Hindlimb muscle (tissue), 1 donor: ENCODE measurements at regions not wholly inside any gene's neighbourhood (a gene's known extent, or its start where the extent isn't known, plus 50 kb on each side); places are given as distances from the start of the nearest gene placed in this dataset.
"Not testable (repeated sequence)": the region's sequence is repeated elsewhere in the genome, so short reads cannot be mapped to it uniquely, and the experiment has no call there.

Experiments used
- DNase-seq: peaks from one replicate; pipeline ENCODE4 v3.0.0-alpha.2; 2013

DNA sequence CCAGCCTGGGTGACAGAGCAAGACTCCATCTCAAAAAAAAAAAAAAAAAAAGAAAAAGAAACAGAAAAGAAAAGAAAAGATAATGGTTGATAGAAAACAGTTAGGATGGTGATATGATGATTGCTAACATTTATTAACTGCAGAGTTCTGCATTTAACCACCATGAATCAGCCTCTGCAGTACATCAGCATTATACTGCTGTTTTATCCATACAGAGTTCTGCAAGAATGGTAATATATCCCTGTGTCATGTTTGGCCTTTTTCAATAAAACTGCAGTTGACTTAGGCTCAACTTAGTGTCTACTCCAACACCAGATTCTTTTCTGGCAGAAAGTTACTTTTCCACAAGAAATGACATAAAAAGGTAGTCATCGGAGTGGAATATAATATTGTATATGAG is 62.6 kb downstream of the DUSP6 start:
- DNase-seq = no peak

DNA sequence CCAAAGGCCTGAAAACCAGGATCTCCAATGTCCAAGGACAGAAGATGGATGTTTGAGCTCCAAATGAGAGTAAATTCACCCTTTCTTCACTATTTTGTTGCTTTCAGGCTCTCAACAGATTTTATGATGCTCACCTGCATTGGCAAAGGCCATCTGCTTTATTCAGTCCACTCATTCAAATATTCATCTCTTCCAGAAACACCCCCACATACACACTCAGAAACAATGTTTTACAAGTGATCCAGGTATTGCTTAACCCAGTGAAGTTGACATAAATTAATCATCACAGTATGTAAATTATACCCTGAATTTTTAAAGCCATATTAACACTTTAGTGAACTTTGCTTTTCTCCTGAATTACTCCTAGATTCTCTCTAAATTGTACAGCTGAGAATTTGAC is 63.3 kb downstream of the DUSP6 start:
- DNase-seq = no peak

DNA sequence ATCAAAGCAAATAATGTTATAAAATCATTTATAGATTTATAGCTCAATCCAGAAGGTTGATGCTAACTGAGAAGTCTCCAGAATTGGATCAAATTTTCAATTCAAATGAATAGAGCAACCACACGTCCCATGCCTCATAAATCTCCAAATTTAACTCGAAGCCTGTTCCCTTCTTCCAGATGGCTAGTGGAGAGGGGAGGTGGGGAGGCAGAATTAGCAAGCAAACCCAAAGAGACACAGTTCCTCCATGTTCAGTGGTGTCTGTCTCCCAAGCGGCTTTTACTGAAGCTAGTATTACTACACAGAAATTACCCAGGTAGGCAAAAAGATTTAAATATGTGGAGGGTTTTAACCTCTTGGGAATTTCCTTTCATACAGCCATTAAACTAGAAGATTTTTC is 65.8 kb downstream of the DUSP6 start:
- no peak for DNase-seq

DNA sequence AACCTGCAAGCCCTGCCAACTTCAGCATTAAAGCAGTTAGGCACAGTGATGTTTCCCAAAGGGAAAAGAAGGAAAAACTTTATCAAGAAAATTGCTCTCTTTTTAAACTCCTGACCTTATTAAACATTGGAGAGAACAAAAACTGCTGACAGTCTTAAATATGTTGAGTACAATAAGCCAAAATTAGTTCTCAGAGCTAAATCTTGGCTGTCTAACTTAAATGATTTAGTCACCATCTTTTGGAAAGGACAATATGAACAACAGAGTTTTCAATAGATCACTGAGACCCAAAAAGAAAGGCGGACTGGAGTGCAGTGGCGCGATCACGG is 70.8 kb downstream of the DUSP6 start:
- no peak for DNase-seq

DNA sequence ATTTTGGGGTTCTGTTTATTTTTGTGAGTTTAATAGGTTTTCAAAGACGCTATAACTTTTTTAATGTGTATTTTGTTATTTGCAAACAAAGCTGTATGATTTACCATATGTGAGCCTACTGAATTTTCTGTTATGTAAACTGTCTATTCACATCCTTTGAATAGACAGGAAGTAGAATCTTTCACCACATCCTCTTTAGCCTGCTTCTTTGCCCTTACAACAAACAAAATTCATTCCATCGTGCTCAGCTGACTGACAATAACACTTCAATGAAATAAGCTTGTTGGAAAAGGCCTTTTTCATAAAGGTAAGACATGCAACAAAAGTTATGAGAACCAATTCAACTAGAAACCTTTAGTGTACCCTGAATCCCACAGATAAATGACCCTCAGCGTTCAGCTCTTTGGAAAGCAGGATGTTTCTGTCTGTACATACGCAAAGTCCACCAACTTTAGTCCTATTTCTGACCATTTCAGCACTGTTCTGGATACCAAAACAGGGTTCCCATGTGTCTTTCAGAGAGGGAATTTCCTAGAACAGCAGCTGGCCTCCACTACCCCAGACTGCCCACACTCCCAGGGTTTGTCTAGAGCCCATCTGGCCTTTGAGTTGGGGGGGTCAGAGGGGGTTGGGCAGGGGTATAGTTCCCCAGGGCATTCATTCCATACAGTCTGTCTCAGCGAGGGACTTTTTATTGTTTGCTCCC is 71.3 kb downstream of the DUSP6 start:
- DNase-seq = no peak

DNA sequence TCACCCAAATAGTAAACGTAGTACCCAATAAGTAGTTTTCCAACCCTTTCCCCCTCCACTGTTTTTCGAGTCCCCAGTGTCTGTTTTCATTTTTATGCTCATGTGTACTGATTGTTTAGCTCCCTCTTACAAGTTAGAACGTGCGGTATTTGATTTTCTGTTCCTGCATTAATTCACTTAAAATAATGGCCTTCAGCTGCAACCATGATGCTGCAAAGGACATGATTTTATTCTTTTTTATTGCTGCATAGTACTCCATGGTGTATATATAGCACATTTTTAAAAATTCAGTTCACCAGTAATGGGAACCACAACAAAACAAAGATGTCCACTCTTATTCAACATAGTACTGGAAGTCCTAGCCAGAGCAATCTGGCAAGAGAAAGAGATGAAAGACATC is 72.8 kb downstream of the DUSP6 start:
- DNase-seq = no peak

DNA sequence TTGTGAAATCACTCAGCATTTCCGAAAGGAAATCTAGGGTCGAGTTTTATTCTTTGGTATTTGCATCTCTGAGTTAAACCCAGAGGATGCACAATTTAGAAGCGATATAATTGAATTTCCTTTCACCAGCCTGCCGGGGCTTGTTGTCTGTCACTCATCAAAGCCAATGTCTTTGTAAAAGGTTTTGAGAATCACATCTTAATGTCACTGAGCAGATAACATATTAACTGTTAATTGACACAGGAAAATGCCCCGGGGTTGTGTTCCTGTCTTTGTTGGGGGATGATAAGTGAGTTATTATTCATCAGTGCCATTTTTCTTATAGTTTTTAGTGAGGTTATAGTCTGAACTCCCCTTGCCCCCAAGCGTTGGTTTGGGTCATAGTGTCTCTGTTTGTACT is 73.4 kb downstream of the DUSP6 start:
- no peak for DNase-seq

DNA sequence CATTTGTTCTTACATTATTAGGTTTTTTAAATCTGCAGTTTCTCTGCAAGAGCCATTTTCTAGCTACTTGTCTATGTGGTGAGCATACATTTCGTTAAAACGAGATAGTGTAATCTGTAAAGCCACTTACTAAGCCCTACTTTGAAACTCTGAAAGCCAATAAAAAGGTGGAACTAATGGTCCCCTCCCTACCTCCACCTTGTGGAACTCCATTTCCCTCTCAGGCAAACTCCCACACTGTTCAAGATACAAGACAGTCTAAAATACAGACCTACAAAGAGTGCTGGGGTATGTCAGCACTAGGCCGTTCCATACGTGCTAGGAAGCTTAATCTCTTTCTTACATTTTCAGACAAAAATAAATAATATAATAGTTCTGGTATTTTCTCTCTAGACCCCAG is 74.1 kb downstream of the DUSP6 start:
- DNase-seq = no peak

DNA sequence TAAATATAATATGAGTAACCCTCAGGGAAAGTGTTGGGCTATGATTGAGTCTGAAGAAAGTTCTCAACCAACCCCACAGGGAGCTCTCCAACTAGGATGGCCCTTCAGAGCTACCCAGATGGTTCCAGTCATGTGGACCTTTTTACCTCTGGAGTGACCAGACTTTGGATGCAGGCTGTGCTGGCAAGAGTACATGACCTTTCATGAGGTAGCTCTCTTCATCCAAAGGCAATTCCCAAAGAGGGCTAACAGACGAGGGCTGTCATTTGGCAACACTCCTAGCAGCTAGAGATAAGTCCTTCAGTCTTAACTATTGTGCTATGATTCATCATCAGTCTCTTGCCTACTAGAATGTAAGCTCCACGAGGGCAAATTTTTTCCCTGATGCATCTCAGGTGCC is 75.4 kb downstream of the DUSP6 start:
- no peak for DNase-seq

DNA sequence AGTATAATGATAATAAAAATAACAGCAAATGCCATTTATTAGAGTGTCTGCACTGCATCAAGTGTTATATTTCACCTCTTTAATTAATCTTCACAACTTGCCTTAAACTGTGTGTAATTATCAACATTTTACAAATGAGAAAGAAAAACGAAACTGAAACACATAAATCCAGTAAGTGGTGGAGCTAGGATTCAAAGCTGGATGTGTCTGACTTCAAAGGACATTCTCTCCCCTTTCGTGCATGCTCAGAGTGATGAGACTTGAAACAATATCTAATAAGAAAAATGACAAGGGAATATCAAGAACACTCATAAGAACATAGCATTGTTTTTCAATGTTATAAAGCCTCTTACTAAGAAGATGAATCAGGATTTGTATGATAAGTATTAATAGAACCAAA is 78.8 kb downstream of the DUSP6 start:
- no peak for DNase-seq

DNA sequence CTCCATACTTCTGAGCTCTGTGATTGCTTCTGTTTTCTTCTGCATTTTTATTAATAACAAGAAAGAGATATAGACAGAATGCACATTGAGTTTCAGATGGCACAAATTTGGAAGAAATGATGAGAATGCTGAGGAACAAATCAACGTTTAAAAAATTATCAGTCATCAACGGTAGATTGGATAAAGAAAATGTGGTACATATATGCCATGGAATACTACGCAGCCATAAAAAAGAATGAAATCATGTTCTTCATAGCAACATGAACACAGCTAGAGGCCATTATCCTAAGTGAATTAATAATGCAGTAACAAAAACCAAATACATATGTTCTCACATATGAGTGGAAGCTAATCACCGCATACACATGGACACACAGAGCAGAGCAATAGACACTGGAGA is 81.8 kb downstream of the DUSP6 start:
- DNase-seq = no peak

DNA sequence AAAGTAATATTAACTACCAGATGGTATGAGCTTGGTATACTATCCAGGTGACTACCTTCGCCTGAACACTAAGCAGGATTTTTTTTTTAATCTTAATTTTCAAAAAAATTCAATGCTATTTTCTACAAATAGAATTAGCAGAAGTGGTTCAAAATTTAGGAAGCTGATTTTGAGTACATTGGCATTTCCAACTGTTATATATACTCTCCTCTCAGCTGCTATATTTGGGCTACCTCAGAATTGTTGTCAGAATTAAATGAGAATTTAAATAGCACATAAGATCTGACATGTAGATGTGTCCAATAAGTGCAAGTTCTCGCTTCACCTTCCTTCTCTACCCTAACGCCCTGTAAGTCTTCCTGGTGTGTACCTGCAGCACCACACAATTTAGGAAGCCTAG is 83.1 kb downstream of the DUSP6 start:
- no peak for DNase-seq

DNA sequence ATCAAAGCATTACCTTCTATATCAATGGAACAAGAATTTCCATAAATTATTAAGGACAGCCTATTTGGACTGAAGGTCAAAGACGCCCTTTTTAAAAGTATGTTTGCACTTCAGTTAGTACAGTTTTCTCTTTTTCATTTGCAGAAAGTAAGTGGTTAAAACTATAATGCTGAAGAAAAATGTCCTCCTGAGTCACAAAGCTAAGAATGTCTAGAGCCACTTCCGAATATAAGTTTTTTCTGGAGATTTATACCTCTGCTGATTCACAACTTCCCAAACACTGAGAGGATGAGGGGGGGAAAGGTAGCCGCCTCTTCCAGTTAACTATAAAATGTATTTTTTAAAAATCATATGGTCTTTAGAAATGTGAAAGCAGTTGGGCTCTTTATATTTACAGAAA is 84.9 kb downstream of the DUSP6 start:
- DNase-seq = no peak

DNA sequence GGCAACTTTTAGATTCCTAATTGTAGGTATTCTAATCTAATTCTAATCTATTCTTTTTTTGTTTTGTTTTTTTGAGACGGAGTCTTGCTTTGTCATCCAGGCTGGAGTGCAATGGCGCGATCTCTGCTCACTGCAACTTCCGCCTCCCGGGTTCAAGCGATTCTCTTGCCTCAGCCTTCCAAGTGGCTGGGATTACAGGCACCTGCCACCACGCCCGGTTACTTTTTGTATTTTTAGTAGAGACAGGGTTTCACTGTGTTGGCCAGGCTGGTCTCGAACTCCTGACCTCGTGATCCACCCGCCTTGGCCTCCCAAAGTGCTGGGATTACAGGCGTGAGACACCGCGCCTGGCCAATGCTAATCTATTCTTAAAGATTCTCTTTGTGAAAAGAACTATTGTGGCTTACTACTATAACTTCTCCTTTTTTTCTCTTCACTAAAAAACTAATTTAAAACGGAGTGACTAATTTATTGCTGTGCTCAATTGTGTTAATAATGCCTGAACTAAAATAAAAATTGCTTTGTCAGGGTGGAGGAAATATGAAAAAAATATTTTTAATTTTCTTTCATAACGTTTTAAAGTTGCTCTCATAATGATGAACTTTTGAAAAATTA is 85.6 kb downstream of the DUSP6 start:
- not testable (repeated sequence) for DNase-seq

DNA sequence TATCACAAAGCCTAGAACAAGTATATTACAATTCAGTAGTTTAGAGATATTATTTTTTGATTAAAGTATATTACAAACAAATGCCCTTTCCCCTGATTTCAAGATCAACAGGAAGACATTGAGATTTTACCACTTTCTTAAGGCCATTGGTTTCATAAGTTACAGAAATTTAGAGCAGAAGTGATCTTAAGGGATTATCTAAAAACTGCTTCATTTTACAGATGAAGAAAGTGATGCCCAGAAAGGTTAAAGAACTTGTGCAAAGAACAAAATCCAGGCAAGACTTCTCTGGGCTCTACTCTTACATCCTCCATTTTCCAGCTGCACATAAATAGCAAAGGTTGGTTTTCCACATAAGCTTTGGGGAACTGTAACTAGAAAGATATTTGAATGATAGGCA is 87.5 kb downstream of the DUSP6 start:
- no peak for DNase-seq

DNA sequence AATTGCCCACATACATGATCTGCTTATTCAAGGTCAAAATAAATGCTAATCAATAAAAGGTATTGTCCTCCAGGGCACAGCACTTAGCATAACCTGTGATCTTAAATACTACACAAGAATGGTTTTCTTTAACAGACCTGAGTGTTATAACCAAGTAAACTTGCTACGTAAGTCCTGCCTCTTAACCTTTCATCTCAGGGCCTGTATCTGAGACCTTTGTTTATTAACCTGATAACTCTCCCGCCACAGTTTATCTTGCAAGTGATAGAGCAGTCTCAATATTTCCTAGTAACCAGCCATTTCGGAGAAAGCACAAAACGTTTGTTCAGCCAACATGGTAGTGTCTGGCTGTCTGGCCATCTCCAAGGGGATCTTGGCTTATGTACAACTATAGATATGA is 88.4 kb downstream of the DUSP6 start:
- DNase-seq = no peak

DNA sequence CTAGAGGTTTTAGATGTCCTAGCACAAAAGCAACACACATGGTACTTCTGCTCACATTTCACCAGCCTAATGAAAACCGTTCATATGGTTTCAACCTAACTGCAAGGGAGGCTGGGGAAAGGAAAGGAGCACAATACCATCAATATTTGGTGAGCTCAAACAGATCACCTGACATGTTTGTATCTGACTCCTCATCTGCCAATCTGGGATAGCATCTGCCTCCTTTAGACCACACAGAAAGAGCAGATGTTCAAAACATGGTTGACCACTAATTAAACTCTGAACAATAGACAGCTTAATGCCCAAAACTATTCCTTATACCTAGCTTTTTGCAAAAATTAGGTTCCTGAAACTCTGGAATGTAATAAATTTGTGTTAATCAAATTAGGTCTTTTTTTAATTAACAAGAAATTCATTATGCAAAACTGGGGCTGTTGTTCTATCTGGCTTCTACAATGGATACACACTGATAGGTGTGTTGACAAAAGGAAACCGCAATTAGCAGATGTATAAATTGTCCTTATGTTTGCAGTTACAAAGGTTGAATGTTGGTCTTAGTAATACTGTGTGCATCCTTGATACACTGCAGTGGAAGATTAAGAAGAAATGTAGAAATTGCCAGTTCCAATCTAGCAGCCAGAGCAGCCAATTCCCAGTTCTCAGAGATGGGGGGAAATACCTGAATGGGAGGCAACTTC is 89.3 kb downstream of the DUSP6 start:
- no peak for DNase-seq

DNA sequence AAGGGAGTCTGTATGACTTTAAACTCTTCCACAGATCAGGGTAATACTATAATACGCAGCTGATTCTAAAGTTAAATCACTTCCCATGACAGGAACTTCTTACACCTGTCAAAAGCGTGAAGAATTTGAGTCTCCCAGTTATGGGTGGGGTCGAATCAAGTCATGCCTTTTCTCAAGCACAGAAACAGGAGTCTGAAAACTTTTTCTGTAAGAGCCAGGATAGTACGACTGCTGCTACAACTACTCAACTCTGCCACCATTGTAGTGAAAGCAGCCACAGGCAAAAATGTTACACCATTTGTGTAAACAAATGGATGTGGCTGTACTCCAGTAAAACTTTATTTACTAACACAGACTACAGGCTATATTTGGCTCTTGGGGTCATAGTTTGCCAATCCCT is 90.3 kb downstream of the DUSP6 start:
- DNase-seq = no peak

DNA sequence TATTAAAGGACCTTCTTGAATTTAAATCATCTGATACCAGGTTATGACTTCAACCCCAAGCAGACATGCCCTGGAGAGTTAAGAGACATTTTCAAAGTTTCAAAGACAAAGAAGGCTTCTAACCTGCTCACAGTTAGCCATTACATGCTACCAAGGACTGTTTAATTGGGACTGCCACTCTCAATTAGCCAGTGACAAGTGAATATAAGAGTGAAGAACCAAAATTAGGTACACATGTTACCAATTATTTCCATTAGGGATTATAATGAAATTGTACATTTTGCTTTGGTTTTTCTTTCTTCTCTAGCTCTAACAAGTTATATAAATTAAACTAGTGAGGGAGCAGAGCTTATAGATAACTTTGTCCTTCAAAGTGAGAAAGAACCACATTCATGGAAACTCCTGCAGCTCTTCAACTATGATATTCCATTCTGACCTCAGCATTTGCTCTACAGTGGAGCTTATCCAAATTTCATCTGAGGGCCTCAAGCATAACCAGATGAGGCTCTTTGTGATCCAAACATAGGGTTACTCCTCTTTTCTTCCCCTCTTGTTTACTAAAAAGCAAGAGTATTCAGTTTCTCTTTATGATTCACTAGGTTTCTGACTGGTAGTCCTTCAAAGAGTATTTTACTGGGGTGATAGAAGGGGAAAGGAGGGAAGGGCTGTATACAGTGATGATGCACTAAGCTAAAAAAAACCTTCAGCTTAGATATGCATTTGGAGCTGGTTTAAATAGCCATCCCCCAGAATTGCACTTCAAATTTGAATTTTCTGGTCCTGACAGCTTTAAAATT is 91.3 kb downstream of the DUSP6 start:
- no peak for DNase-seq

DNA sequence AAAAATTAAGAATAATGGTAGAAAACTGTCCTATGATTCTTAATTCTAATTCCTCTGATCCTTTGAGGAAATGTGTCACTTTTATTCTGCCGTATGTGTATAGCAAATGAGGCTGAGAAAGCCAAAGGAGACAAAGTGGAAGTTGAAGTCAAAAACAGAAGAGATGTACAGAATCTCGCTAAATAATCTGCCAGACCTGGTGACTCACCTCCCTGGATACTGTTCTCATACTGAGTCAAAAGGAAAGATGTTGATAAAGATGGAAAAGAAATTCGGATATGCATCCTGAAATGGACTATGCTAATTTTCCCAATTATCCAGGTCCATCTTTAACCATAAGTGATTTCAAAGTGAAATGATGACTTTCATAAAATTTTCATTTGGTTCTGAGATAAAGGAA is 92.5 kb downstream of the DUSP6 start:
- no peak for DNase-seq

DNA sequence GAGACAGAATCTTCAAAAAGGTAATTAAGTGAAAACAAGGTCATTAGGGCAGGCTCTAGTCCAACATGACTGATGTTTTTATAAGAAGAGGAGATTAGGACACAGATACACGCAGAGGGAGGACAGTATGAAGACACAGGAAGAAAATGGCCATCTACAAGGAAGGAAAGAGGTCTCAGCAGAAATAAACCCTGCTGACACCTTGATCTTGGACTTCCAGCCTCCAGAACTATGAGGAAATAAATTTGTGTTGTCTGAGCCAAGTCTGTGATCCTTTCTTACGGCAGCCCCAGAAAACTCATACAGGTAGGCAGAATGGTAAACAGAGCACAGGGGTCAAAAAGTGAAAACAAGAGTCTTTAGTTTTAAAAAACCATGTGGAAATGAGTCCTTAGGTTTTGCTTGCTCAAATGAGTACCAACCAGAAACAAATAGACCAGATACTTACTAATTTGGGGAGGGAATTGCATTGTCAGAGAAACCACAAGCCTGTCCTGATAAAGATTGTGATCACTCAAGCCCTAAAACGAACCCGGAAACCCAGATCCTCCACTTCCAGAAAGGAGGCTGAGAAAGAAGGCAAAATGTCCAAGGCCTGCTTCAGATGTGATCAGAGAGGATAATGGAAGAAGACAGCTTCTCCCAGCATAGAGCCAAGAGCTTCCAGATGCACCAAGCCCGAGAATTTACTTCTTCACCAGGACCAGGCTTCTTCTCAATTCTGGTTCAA is 93.9 kb downstream of the DUSP6 start:
- DNase-seq = no peak

DNA sequence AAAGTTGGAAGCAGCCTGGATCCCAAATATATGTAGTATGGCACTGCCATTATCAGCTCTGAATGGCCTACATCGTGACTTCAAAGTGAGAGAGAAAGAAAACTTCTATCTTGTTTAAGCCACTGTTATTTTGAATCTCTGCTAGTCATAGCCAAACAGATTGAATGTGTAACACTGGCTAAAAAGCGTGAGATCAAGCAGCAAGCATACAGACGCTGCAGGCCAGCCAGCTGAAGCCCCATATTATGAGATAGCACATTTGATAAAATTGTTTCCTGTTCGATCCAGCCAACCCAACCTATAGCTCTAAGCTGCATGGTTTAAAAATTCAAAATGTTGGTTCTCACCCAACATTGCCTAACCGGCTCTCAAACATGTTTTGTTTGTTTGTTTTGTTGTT is 95.0 kb downstream of the DUSP6 start:
- DNase-seq = no peak

DNA sequence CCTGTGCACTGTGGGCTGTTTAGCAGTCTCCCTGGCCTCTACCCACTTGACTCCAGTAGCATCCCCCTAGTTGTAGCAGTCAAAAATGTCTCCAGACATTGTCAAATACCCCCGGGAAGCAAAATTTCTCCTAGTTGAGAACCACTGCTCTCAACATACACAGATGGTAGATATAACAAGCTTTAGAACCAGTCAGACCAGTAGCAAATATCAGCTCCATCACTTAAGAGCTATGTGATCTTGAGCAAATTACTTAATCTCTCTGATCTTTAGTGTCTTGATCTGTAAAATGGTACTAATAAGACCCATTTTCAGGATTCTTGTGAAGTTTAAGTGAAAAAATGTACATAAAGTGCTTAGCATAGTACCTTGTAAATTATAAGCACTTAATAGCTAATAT is 96.2 kb downstream of the DUSP6 start:
- no peak for DNase-seq
